Activated effector memory CD4-positive, alpha-beta T cell treated with anti-CD3 and anti-CD28 coated beads, Interleukin-2, amount 50 U/mL, for 16 hours (primary cell): ENCODE measurements at regions not wholly inside any gene's neighbourhood (a gene's known extent, or its start where the extent isn't known, plus 50 kb on each side); places are given as distances from the start of the nearest gene placed in this dataset.
"Not testable (repeated sequence)": the region's sequence is repeated elsewhere in the genome, so short reads cannot be mapped to it uniquely, and the experiment has no call there.

ENCODE experiments used
- DNase-seq: peaks from one replicate; pipeline ENCODE4 v3.0.0-alpha.2; 2020

DNA sequence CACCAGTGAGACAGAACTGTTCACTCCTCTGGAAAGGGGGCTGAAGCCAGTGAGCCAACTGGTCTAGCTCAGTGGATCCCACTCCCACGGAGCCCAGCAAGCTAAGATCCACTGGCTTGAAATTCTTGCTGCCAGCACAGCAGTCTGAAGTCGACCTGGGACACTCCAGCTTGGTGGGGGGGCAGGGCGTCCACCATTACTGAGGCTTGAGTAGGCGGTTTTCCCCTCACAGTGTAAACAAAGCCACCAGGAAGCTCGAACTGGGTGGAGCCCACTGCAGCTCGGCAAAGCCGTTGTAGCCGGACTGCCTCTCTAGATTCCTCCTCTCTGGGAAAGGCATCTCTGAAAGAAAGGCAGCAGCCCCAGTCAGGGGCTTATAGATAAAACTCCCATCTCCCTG lies 52.3 kb upstream of the BBX start:
- DNase-seq, result not testable (repeated sequence)
